Esophagus squamous epithelium (tissue), 5 donors: ENCODE measurements at regions not wholly inside any gene's neighbourhood (a gene's known extent, or its start where the extent isn't known, plus 50 kb on each side); places are given as distances from the start of the nearest gene placed in this dataset.

ENCODE experiments used
- DNase-seq: peaks from one replicate; lab custom pipeline; 2025; lab: John Stamatoyannopoulos, UW
- H3K27ac ChIP-seq, 4 donors: fragments of 200-600 bp; sonication (generic); one replicate each; pipeline ENCODE4 v1.5.1; 2016 to 2019; ENCODE audit warnings: mild to moderate bottlenecking in 1 of 4
- H3K27me3 ChIP-seq, 4 donors: fragments of 200-600 bp; sonication (generic); 1 replicate in 3 of 4; 2 replicates in 1 of 4; pipeline versions ENCODE4 v1.5.1 to v1.6.0; 2017 to 2021; ENCODE audit warnings: antibody characterized with exemption in 1 of 4
- H3K36me3 ChIP-seq, 3 donors: fragments of 200-600 bp; sonication (generic); one replicate each; pipeline ENCODE4 v1.5.1; 2016 to 2019
- H3K4me1 ChIP-seq, 3 donors: fragments of 200-600 bp; sonication (generic); one replicate each; pipeline ENCODE4 v1.5.1; 2017 to 2019
- H3K4me3 ChIP-seq, 4 donors: fragments of 200-600 bp; sonication (generic); 1 replicate in 3 of 4; 2 replicates in 1 of 4; pipeline ENCODE4 v1.5.1; 2016 to 2019; ENCODE audit warnings: mild to moderate bottlenecking in 2 of 4, moderate library complexity in 1 of 4
- H3K9me3 ChIP-seq, 3 donors: fragments of 200-600 bp; sonication (generic); one replicate each; pipeline ENCODE4 v1.5.1; 2016 to 2019
- POLR2A ChIP-seq, 4 donors: fragments of 450-650 bp; IDR thresholded peaks; one replicate each; pipeline ENCODE4 v1.6.1; 2017; ENCODE audit warnings: antibody characterized with exemption in 4 of 4, mild to moderate bottlenecking in 4 of 4, moderate library complexity in 3 of 4
- WGBS, 2 donors: methylation state at CpG; one replicate each; pipeline ENCODE4 v1.1.5; 2018; 5-methylcytosine and 5-hydroxymethylcytosine counted together
- intact Hi-C: fragments of 100-400 bp; cut with DNase I; formaldehyde crosslinking; loops from one replicate; pipeline ENCODE4 v1.15.0; 2022
- TF ChIP-seq, protein P1 (sequence below), 6 experiments: fragments of 450-650 bp in 4 of 6; fragments of 200-600 bp in 2 of 6; sonication (generic) in 2 of 6; IDR thresholded peaks; one replicate each; pipeline ENCODE4 v1.5.1; 2016 to 2019; ENCODE audit warnings: antibody characterized with exemption in 6 of 6, mild to moderate bottlenecking in 4 of 6, moderate library complexity in 4 of 6
- donor health status: DM: yes; HTN: yes; CAD: no.

DNA sequence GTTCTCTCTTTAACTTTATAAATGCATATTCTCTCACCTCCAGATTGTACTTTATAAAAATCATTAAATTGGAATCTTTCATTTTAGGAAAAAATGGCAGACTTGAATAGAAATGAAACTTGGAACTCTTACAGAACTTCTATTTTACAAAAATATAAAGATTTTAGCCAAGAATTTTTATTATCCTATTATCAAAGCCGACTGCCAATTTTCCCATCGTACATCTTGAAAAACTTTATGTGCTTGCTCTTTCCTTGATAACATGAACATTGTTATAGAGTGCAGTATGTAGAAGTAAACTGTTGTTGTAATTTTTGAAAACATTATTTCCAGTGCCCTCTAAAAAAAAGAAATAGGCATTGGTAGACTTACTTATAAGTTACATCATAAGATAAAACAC, 475.7 kb upstream of the REG3G start:
- H3K27me3 ChIP-seq, result no peaks in the 10 kb centered on the region
- intact Hi-C loops, result no loop called here
- TF ChIP-seq, protein P1, sequence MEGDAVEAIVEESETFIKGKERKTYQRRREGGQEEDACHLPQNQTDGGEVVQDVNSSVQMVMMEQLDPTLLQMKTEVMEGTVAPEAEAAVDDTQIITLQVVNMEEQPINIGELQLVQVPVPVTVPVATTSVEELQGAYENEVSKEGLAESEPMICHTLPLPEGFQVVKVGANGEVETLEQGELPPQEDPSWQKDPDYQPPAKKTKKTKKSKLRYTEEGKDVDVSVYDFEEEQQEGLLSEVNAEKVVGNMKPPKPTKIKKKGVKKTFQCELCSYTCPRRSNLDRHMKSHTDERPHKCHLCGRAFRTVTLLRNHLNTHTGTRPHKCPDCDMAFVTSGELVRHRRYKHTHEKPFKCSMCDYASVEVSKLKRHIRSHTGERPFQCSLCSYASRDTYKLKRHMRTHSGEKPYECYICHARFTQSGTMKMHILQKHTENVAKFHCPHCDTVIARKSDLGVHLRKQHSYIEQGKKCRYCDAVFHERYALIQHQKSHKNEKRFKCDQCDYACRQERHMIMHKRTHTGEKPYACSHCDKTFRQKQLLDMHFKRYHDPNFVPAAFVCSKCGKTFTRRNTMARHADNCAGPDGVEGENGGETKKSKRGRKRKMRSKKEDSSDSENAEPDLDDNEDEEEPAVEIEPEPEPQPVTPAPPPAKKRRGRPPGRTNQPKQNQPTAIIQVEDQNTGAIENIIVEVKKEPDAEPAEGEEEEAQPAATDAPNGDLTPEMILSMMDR (IDR thresholded peaks at IDR 0.05), result no peak
- no peak for TF ChIP-seq POLR2A (IDR thresholded peaks at IDR 0.05)
- no peaks in the 10 kb centered on the region for H3K9me3 ChIP-seq
- H3K4me3 ChIP-seq, result no peak overlapping the region
- no peak for DNase-seq
- no peaks in the 10 kb centered on the region for H3K36me3 ChIP-seq
- H3K4me1 ChIP-seq, result no peaks in the 10 kb centered on the region
- WGBS, 2 donors, result 79 to 84% methylated on average over 2 of the region's 2 CpGs
- H3K27ac ChIP-seq, result no peak overlapping the region

DNA sequence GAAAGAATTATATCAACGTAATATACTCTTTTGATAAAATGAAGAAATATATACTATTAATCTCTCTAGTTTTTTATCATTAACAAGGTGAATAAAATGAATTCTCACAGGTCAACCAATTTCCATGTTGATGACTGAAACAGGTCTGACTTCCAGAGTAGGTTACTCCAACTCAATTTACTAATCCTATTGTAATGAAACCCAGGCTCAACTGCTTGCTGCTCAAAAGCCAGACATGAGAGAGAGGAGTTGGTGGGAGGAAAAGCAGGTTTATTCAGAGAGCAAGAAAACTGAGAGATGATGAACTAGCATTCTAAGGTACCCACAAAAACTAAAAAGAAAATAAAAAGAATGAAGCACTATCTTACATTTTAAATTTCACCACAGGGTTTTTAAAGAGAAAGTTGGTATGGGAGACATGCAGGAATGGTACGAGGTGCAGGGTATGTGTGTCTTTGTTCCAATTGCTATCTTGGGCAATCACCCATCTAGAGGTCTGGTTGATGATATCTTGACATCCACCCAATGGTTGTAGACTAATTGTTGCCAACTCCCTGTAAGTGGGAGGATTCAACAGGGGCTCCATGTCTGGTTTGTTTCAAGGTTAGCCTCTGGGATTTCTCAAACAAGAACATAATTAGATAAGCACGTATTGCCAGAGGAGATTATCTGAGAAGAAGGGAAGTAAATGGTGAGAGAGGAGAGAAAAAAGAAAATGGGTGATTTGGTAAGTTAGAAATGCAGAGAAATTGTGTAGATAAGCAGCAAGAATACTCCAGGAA, 471.4 kb upstream of the REG3G start:
- Histone ChIP-seq H3K9me3 (no peaks in the 10 kb centered on the region), H3K27ac (no peak overlapping the region), H3K4me3 (no peak overlapping the region), H3K4me1 (no peaks in the 10 kb centered on the region), H3K36me3 (no peaks in the 10 kb centered on the region), H3K27me3 (no peaks in the 10 kb centered on the region)
- intact Hi-C loops, result no loop called here
- 39 to 48% methylated on average over 3 of the region's 3 CpGs for WGBS, 2 donors
- TF ChIP-seq, protein P1 (IDR thresholded peaks at IDR 0.05), result no peak
- no peak for TF ChIP-seq POLR2A (IDR thresholded peaks at IDR 0.05)
- DNase-seq, result no peak

DNA sequence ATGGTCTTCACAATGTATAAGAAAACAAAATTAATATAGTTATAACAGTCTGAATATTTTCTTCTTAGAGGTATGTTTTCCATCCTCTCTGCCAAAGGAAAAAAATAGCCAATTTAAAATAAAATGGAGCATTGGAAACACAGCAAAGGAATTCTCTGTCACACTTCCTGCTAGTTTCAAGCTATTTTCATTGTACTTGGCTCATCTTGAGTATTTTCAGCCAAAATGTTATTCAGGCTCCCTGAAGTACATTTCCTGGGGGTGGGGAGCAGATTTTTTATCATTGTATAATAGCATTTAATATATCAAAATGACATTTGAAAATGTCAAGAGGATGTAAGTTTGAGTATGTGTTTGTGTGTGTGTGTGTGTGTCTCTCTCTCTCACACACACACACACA, 463.6 kb upstream of the REG3G start:
- intact Hi-C loops, result no loop called here
- TF ChIP-seq POLR2A (IDR thresholded peaks at IDR 0.05), result no peak
- TF ChIP-seq, protein P1 (IDR thresholded peaks at IDR 0.05), result no peak
- H3K27ac ChIP-seq, result no peak overlapping the region
- no peaks in the 10 kb centered on the region for H3K9me3 ChIP-seq
- no peaks in the 10 kb centered on the region for H3K27me3 ChIP-seq
- H3K4me3 ChIP-seq, result no peak overlapping the region
- H3K36me3 ChIP-seq, result no peaks in the 10 kb centered on the region
- DNase-seq, result no peak
- no peaks in the 10 kb centered on the region for H3K4me1 ChIP-seq

DNA sequence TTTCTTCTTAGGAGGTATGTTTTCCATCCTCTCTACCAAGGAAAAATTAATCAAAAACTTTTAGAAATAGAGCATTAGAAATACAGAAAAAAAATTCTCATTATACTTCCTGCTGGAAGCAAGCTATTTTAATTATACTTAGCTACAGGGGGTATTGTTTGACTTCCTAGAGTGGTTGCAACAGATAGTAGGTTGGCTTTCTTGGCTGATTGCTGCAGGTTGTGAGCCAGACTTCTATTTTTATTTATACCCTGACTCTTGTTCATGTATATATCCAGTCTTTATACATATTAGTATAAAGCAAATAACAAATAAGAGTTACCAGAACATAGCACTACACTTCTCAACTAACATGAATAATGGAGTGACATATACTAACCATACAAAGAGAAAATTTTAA, 460.8 kb upstream of the REG3G start:
- TF ChIP-seq POLR2A (IDR thresholded peaks at IDR 0.05), result no peak
- TF ChIP-seq, protein P1 (IDR thresholded peaks at IDR 0.05), result no peak
- intact Hi-C loops, result no loop called here
- Histone ChIP-seq H3K27ac (no peak overlapping the region), H3K36me3 (no peaks in the 10 kb centered on the region), H3K27me3 (no peaks in the 10 kb centered on the region), H3K9me3 (no peaks in the 10 kb centered on the region), H3K4me1 (no peaks in the 10 kb centered on the region), H3K4me3 (no peak overlapping the region)
- no peak for DNase-seq

DNA sequence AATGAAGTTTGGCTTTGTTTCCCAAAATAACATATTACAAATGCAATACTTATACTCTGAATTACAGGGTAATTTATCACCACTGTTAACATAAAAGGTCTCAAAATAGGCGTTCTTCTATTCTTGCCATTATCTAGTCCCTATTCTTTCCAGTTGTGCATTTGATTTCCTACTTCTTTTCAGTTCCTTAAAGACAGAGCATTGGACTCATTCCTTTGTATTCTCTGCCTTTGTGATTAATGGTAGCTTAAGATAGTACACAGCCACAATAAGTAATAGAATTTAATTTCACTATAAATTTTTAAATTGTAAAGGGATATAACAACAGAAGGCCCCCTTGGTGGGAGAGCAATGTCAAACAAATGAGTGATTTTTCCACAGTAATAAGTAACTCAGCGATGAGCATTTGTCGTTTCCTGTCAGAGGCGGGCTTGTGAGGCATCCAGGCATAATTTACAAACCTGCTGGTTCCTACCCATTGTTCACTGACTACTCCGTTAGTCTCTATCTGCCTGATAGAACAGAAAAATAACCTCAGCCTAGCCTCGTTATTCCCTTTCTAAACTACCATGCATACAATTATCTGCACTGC, 456.6 kb upstream of the REG3G start:
- no peak for DNase-seq
- TF ChIP-seq POLR2A (IDR thresholded peaks at IDR 0.05), result no peak
- TF ChIP-seq, protein P1 (IDR thresholded peaks at IDR 0.05), result no peak
- no peak overlapping the region for H3K4me3 ChIP-seq
- H3K4me1 ChIP-seq, result no peaks in the 10 kb centered on the region
- no peak overlapping the region for H3K27ac ChIP-seq
- H3K36me3 ChIP-seq, result no peaks in the 10 kb centered on the region
- intact Hi-C loops, result no loop called here
- WGBS, 2 donors, result 60 to 64% methylated on average over 6 of the region's 6 CpGs
- no peaks in the 10 kb centered on the region for H3K9me3 ChIP-seq
- no peaks in the 10 kb centered on the region for H3K27me3 ChIP-seq
